ENCODE measurements at regions not wholly inside any gene's neighbourhood (a gene's known extent, or its start where the extent isn't known, plus 50 kb on each side); places are given as distances from the start of the nearest gene placed in this dataset.
"Not testable (repeated sequence)": the region's sequence is repeated elsewhere in the genome, so short reads cannot be mapped to it uniquely, and the experiment has no call there.

GRCh38 chr7:17095931-17096330, 202.5 kb upstream of the AHR start:
- no peak for DNase-seq

- DNase-seq, result no peak
Measured at GRCh38 chr7:17097668-17098297, 200.7 kb upstream of the AHR start.

GRCh38 chr7:17098515-17098914, 199.9 kb upstream of the AHR start:
- no peak for DNase-seq

GRCh38 chr7:17099083-17099973, 199.1 kb upstream of the AHR start:
- DNase-seq, result no peak

- DNase-seq, result not testable (repeated sequence)
Measured at GRCh38 chr7:17099974-17100509, 198.4 kb upstream of the AHR start.

- no peak for DNase-seq
Measured at GRCh38 chr7:17101207-17101696, 197.2 kb upstream of the AHR start.

- DNase-seq, result no peak
Measured at GRCh38 chr7:17103170-17103569, 195.3 kb upstream of the AHR start.

GRCh38 chr7:17103984-17104383, 194.5 kb upstream of the AHR start:
- DNase-seq, result no peak

GRCh38 chr7:17104419-17104818, 194.0 kb upstream of the AHR start:
- DNase-seq, result no peak

GRCh38 chr7:17105701-17106100, 192.8 kb upstream of the AHR start:
- DNase-seq, result no peak

GRCh38 chr7:17108049-17108584, 190.3 kb upstream of the AHR start:
- no peak for DNase-seq

- DNase-seq, result no peak
Measured at GRCh38 chr7:17109020-17109419, 189.4 kb upstream of the AHR start.

- DNase-seq, result not testable (repeated sequence)
Measured at GRCh38 chr7:17113770-17114169, 184.7 kb upstream of the AHR start.

- no peak for DNase-seq
Measured at GRCh38 chr7:17118412-17118811, 180.0 kb upstream of the AHR start.

GRCh38 chr7:17120756-17121155, 177.7 kb upstream of the AHR start:
- no peak for DNase-seq

GRCh38 chr7:17121671-17122070, 176.8 kb upstream of the AHR start:
- DNase-seq, result no peak

GRCh38 chr7:17123020-17123419, 175.4 kb upstream of the AHR start:
- no peak for DNase-seq

GRCh38 chr7:17126413-17127268, 171.8 kb upstream of the AHR start:
- no peak for DNase-seq

GRCh38 chr7:17129218-17129617, 169.2 kb upstream of the AHR start:
- DNase-seq, result no peak

GRCh38 chr7:17130281-17131059, 168.0 kb upstream of the AHR start:
- peak in 1 of 2 experiments; percentile 21 for DNase-seq

GRCh38 chr7:17131060-17131345, 167.4 kb upstream of the AHR start:
- no peak for DNase-seq
